GM12892 (cell line): ENCODE measurements at regions not wholly inside any gene's neighbourhood (a gene's known extent, or its start where the extent isn't known, plus 50 kb on each side); places are given as distances from the start of the nearest gene placed in this dataset.

Experiments
- POLR2A ChIP-seq: IDR thresholded peaks from 2 replicates; pipeline ENCODE4 v1.6.1; 2011; ENCODE audit warnings: low read depth, low read length, control low read depth
- POLR2AphosphoS5 ChIP-seq: IDR thresholded peaks from 2 replicates; pipeline ENCODE4 v1.6.1; 2011; ENCODE audit warnings: low read depth, low read length, control low read depth
- TAF1 ChIP-seq: IDR thresholded peaks from 2 replicates; pipeline ENCODE4 v1.6.1; 2011; ENCODE audit warnings: low read depth, mild to moderate bottlenecking, control low read depth, low read length, borderline replicate concordance

DNA sequence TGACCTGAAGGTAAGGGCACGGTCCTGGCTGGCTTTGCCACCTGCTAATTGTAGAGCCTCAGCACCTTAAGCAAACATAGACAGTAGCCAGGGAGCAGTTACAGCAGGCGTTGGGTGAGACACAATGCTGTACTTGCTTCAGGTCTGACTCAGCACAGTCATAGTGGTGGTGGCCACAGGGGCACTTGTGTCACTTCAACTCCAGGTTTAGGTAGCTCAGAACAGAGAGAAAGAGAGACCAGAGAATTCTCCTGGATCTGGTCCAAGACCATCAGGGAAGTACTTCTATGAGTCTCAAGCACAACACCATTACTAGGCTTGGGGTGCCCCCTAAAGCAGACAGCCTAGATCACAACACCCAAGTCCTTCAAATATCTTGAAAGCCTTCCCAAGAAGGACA lies 204.4 kb downstream of the OTOL1 start:
- no peak for TF ChIP-seq POLR2AphosphoS5
- no peak for TF ChIP-seq POLR2A
- no peak for TF ChIP-seq TAF1
